ENCODE measurements at regions not wholly inside any gene's neighbourhood (a gene's known extent, or its start where the extent isn't known, plus 50 kb on each side); places are given as distances from the start of the nearest gene placed in this dataset.
"Not testable (repeated sequence)": the region's sequence is repeated elsewhere in the genome, so short reads cannot be mapped to it uniquely, and the experiment has no call there.

- H3K9me3 Mint-ChIP-seq, result peaks cover 9 to 38% (median 17%) of the 10 kb centered on the region in 6 donors
- no peak overlapping the region for H3K27ac Mint-ChIP-seq
- no peaks in the 10 kb centered on the region for H3K36me3 Mint-ChIP-seq
These were observed 894.1 kb upstream of the API5 start for GRCh38 chr11:42417691-42418090.

GRCh38 chr11:42422090-42422489 is 889.7 kb upstream of the API5 start:
- H3K36me3 Mint-ChIP-seq, result no peaks in the 10 kb centered on the region
- no peak overlapping the region for H3K27ac Mint-ChIP-seq

More at GRCh38 chr11:42417691-42418090, 894.1 kb upstream of the API5 start:
- DNase-seq, result no peak
- peaks cover 0 to 1% (median 0%) of the 10 kb centered on the region in 3 donors for H3K27me3 Mint-ChIP-seq (ENCODE audit: low read depth in 3 of 3)
- H3K4me1 Mint-ChIP-seq, result no peaks in the 10 kb centered on the region
- no peak overlapping the region for H3K4me3 Mint-ChIP-seq

GRCh38 chr11:42434911-42435310 is 876.9 kb upstream of the API5 start:
- not testable (repeated sequence) for H3K4me3 Mint-ChIP-seq; H3K27me3 Mint-ChIP-seq (ENCODE audit: low read depth in 3 of 3); DNase-seq; H3K27ac Mint-ChIP-seq; H3K36me3 Mint-ChIP-seq; H3K4me1 Mint-ChIP-seq
- peaks cover 12 to 40% (median 20%) of the 10 kb centered on the region in 6 donors for H3K9me3 Mint-ChIP-seq

More at GRCh38 chr11:42422090-42422489, 889.7 kb upstream of the API5 start:
- Mint-ChIP-seq H3K27me3 (ENCODE audit: low read depth in 3 of 3) (peaks cover 0 to 1% (median 0%) of the 10 kb centered on the region in 3 donors), H3K4me1 (no peaks in the 10 kb centered on the region), H3K4me3 (no peak overlapping the region), H3K9me3 (peaks cover 6 to 30% (median 14%) of the 10 kb centered on the region in 6 donors)
- DNase-seq, result no peak

- no peak overlapping the region for H3K27ac Mint-ChIP-seq
These were observed 867.4 kb upstream of the API5 start for GRCh38 chr11:42444406-42444805.

GRCh38 chr11:42462558-42463310 is 849.1 kb upstream of the API5 start:
- Mint-ChIP-seq H3K4me1 (no peaks in the 10 kb centered on the region), H3K27ac (no peak overlapping the region), H3K27me3 (ENCODE audit: low read depth in 3 of 3) (peaks cover 0 to 2% (median 2%) of the 10 kb centered on the region in 3 donors), H3K9me3 (peaks cover 3 to 35% (median 15%) of the 10 kb centered on the region in 6 donors), H3K36me3 (peaks cover 0 to 8% (median 0%) of the 10 kb centered on the region in 3 donors), H3K4me3 (no peak overlapping the region)
- no peak for DNase-seq

More at GRCh38 chr11:42444406-42444805, 867.4 kb upstream of the API5 start:
- Mint-ChIP-seq H3K4me1 (no peaks in the 10 kb centered on the region), H3K36me3 (peaks cover 0 to 5% (median 0%) of the 10 kb centered on the region in 3 donors), H3K27me3 (ENCODE audit: low read depth in 3 of 3) (no peaks in the 10 kb centered on the region), H3K4me3 (no peak overlapping the region), H3K9me3 (peaks cover 8 to 46% (median 21%) of the 10 kb centered on the region in 6 donors)
- no peak for DNase-seq

GRCh38 chr11:42465623-42466022 is 846.2 kb upstream of the API5 start:
- DNase-seq, result no peak
- H3K4me3 Mint-ChIP-seq, result no peak overlapping the region
- peaks cover 0 to 2% (median 2%) of the 10 kb centered on the region in 3 donors for H3K27me3 Mint-ChIP-seq (ENCODE audit: low read depth in 3 of 3)
- H3K9me3 Mint-ChIP-seq, result peaks cover 7 to 36% (median 13%) of the 10 kb centered on the region in 6 donors
- no peaks in the 10 kb centered on the region for H3K4me1 Mint-ChIP-seq
- H3K36me3 Mint-ChIP-seq, result peaks cover 0 to 8% (median 0%) of the 10 kb centered on the region in 3 donors
- no peak overlapping the region for H3K27ac Mint-ChIP-seq

GRCh38 chr11:42473106-42473505 is 838.7 kb upstream of the API5 start:
- Mint-ChIP-seq H3K4me1 (no peaks in the 10 kb centered on the region), H3K36me3 (no peaks in the 10 kb centered on the region), H3K27me3 (ENCODE audit: low read depth in 3 of 3) (no peaks in the 10 kb centered on the region), H3K4me3 (no peak overlapping the region), H3K9me3 (peaks cover 6 to 36% (median 11%) of the 10 kb centered on the region in 6 donors), H3K27ac (no peak overlapping the region)
- no peak for DNase-seq

- Mint-ChIP-seq H3K4me3 (no peak overlapping the region), H3K4me1 (no peaks in the 10 kb centered on the region), H3K36me3 (peaks cover 0 to 4% (median 4%) of the 10 kb centered on the region in 3 donors), H3K27ac (no peak overlapping the region), H3K9me3 (peaks cover 8 to 77% (median 30%) of the 10 kb centered on the region in 6 donors), H3K27me3 (ENCODE audit: low read depth in 3 of 3) (no peaks in the 10 kb centered on the region)
- no peak for DNase-seq
These were observed 829.0 kb upstream of the API5 start for GRCh38 chr11:42482822-42483221.

GRCh38 chr11:42490506-42490905 is 821.3 kb upstream of the API5 start:
- Mint-ChIP-seq H3K27me3 (ENCODE audit: low read depth in 3 of 3) (no peaks in the 10 kb centered on the region), H3K9me3 (peaks cover 5 to 41% (median 13%) of the 10 kb centered on the region in 6 donors), H3K36me3 (peaks cover 0 to 4% (median 0%) of the 10 kb centered on the region in 3 donors), H3K4me3 (no peak overlapping the region), H3K27ac (no peak overlapping the region), H3K4me1 (no peaks in the 10 kb centered on the region)
- DNase-seq, result no peak

GRCh38 chr11:42494459-42494858 is 817.3 kb upstream of the API5 start:
- Mint-ChIP-seq H3K36me3 (peaks cover 0 to 4% (median 0%) of the 10 kb centered on the region in 3 donors), H3K4me1 (no peaks in the 10 kb centered on the region), H3K27me3 (ENCODE audit: low read depth in 3 of 3) (no peaks in the 10 kb centered on the region), H3K4me3 (no peak overlapping the region), H3K27ac (no peak overlapping the region), H3K9me3 (peaks cover 4 to 30% (median 12%) of the 10 kb centered on the region in 6 donors)
- no peak for DNase-seq

GRCh38 chr11:42498971-42499370 is 812.8 kb upstream of the API5 start:
- Mint-ChIP-seq H3K27me3 (ENCODE audit: low read depth in 3 of 3) (no peaks in the 10 kb centered on the region), H3K36me3 (no peaks in the 10 kb centered on the region), H3K4me3 (no peak overlapping the region), H3K27ac (no peak overlapping the region), H3K9me3 (peaks cover 8 to 33% (median 20%) of the 10 kb centered on the region in 6 donors), H3K4me1 (no peaks in the 10 kb centered on the region)
- no peak for DNase-seq

- Mint-ChIP-seq H3K27ac (no peak overlapping the region), H3K4me1 (no peaks in the 10 kb centered on the region), H3K36me3 (no peaks in the 10 kb centered on the region), H3K9me3 (peaks cover 16 to 34% (median 19%) of the 10 kb centered on the region in 6 donors), H3K27me3 (ENCODE audit: low read depth in 3 of 3) (no peaks in the 10 kb centered on the region), H3K4me3 (no peak overlapping the region)
- no peak for DNase-seq
These were observed 809.6 kb upstream of the API5 start for GRCh38 chr11:42502151-42502550.

- H3K9me3 Mint-ChIP-seq, result peaks cover 0 to 16% (median 10%) of the 10 kb centered on the region in 6 donors
- no peak overlapping the region for H3K27ac Mint-ChIP-seq
These were observed 789.8 kb upstream of the API5 start for GRCh38 chr11:42521994-42522393.

GRCh38 chr11:42524534-42525227 is 787.1 kb upstream of the API5 start:
- no peak overlapping the region for H3K27ac Mint-ChIP-seq
- H3K36me3 Mint-ChIP-seq, result no peaks in the 10 kb centered on the region
- H3K9me3 Mint-ChIP-seq, result peaks cover 0 to 15% (median 12%) of the 10 kb centered on the region in 6 donors
- H3K4me3 Mint-ChIP-seq, result no peak overlapping the region
- H3K4me1 Mint-ChIP-seq, result no peaks in the 10 kb centered on the region
- no peaks in the 10 kb centered on the region for H3K27me3 Mint-ChIP-seq (ENCODE audit: low read depth in 3 of 3)
- no peak for DNase-seq

More at GRCh38 chr11:42521994-42522393, 789.8 kb upstream of the API5 start:
- Mint-ChIP-seq H3K27me3 (ENCODE audit: low read depth in 3 of 3) (no peaks in the 10 kb centered on the region), H3K36me3 (no peaks in the 10 kb centered on the region), H3K4me1 (no peaks in the 10 kb centered on the region), H3K4me3 (no peak overlapping the region)
- DNase-seq, result no peak

Measured in immature natural killer cell (primary cell).